RWPE1 (cell line): ENCODE measurements at regions not wholly inside any gene's neighbourhood (a gene's known extent, or its start where the extent isn't known, plus 50 kb on each side); places are given as distances from the start of the nearest gene placed in this dataset.

Source experiments
- CTCF ChIA-PET: fragments of 350-600 bp; sonication (Branson Sonifier 250); formaldehyde crosslinking; extraction: SDS; loops from one replicate; lab custom pipeline; 2021; lab: Yijun Ruan, JAX
- POLR2A ChIA-PET: fragments of 400-600 bp; formaldehyde crosslinking; extraction: SDS; loops from one replicate; lab custom pipeline; 2020; ENCODE audit warnings: antibody characterized with exemption; ENCODE audit not compliant: low non-redundant PET; lab: Yijun Ruan, JAX
- DNase-seq: peaks from one replicate; pipeline ENCODE4 v3.0.0; 2012; ENCODE audit warnings: low spot score
- H3K27ac ChIP-seq: fragments of 450-650 bp; 2 replicates; pipeline ENCODE4 v1.5.1; 2017
- CTCF ChIP-seq: fragments of 450-650 bp; conservative IDR thresholded peaks from 2 replicates; pipeline ENCODE4 v1.5.1; 2017; ENCODE audit warnings: low read depth, mild to moderate bottlenecking

DNA sequence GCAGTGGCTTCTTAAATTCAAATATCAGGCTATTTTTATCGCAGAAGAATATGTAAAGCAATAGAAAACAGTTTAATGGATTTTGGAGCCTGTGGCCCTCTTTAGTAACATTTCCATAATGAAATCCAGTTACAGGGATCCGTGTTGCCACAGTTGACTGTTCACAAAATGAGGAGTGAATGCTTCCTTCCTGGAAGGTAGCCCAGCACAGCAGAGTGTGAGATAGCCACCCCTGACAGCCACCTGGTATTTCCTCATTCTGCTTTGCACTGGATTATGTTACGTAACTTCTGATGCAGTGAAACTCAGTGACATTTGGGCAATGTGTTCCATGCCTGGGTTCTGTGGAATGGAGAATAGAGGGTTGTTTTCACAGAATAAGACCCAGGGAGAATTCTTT, 517.2 kb downstream of the RBFOX1 start:
- no peak for DNase-seq
- no peak for TF ChIP-seq CTCF
- POLR2A ChIA-PET = no interaction called here
- CTCF ChIA-PET = no interaction called here
- no peak overlapping the region for H3K27ac ChIP-seq

DNA sequence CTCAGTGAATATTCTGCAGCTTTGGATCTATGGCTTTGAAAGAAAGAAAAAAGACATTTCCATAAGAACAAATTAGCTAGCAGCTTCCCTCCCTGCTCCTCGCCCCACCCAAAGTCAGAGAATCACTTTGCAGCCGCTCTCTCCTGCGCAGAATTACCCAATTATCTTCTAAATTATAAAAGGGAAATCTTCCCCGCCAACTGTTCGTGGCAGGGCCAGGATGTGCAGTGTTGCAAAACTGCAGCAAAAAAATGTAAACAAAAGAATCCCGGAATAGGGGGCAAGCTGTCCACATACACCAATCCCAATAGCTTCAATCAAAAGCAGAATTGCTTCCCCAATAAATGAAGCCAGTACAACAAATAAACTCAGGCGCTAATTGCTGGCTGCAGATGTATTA, 510.6 kb downstream of the RBFOX1 start:
- no peak for DNase-seq
- H3K27ac ChIP-seq = no peak overlapping the region
- TF ChIP-seq CTCF = no peak
- CTCF ChIA-PET = no interaction called here
- POLR2A ChIA-PET = no interaction called here

- ChIA-PET POLR2A (no interaction called here), CTCF (no interaction called here)
- no peak for TF ChIP-seq CTCF
- no peak overlapping the region for H3K27ac ChIP-seq
- no peak for DNase-seq
Measured at GRCh38 chr16:7839568-7839967, 506.9 kb downstream of the RBFOX1 start.

DNA sequence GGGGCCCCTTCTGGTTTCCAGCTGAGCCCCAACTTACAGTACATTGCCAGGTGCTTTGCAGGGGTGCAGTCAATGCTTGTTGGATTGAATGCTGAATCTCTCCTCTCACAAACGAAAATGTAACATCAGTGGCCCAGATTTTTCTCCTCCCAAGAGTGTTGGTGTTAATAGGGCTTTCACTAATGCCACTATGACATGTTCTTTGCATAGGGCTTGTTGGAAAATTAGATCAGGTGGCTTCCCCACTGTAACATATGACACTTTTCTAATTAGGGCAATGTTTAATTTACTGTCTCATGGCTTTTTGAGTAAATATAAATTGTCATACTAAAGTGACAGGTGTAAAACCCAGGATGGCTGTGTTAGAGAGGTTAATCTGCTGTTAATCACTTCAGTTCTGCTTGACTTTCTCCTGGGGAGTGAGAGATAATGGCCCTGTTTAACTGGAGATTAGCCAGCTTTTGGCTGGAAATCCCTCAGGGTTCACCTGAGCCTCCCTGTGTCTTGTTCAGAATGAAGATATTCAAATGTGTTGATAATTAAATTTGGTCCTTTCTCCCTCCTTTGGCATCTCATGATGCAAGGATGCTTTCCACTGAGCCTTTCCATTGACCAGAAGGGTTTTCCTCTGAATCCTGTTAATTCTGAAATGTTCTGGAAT, 502.3 kb downstream of the RBFOX1 start:
- no peak for DNase-seq
- no peak overlapping the region for H3K27ac ChIP-seq
- TF ChIP-seq CTCF = no peak
- CTCF ChIA-PET = no interaction called here
- POLR2A ChIA-PET = no interaction called here

DNA sequence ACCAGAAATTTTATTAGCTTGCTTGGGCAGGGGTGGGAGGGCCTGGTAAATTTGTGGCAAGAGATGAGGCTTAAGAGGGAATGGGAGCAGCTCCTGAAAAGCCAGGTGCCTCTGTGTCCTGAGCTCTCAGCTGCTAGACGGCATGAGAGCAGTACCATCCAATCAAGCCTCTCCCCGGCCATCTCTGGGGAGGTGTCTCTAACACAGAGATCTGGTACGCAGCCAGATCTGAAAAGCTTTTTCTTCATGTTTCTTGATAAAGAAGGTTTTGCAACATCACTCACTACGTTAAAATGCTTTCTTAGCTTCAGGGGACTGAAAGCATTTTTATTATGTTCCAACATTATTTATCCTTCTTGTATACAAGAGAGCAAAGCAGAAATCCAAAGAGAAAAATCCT, 488.2 kb downstream of the RBFOX1 start:
- TF ChIP-seq CTCF = no peak
- no peak for DNase-seq
- ChIA-PET CTCF (interaction anchor here (0.6 to 0.8 kb wide), 2 partner anchors 17 to 674 kb away, joined by 3 to 4 read pairs; no protein-coding TSS in a partner anchor), POLR2A (no interaction called here)
- no peak overlapping the region for H3K27ac ChIP-seq

DNA sequence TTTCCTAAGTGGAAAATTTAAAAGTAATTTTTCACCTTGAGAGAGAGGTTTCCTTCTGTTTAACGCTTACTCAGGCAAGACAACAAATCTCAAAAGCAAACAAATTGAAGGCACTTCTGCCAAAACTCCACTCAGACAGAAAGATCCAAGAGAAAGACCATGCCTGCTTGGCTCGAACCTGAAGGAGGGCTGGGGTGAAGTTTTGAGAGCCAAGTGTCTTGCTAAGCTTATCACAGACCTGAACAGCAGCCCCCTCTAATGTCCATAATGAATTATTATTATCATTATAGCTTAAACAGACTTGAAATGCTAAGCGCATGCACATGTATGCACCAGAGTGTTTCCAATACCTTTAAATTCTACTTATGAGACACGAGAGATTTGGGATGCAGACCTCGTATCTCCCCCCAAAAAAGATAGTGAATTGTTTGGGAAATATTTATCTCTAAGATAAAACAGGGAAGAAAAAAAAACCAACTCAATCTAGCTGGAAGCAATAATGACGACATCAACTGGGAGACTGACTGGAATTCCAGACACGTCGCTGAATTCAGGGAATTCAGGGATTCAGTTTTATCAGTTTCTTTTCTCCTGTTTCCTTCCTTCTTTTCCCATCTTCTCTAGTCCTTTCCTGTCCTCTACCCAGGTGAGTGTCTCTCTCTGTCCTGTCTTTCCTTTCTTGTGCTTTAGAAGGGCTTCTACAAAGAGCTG, 473.2 kb downstream of the RBFOX1 start:
- H3K27ac ChIP-seq = no peak overlapping the region
- POLR2A ChIA-PET = no interaction called here
- CTCF ChIA-PET = no interaction called here
- DNase-seq = no peak
- no peak for TF ChIP-seq CTCF
